ENCODE measurements at regions not wholly inside any gene's neighbourhood (a gene's known extent, or its start where the extent isn't known, plus 50 kb on each side); places are given as distances from the start of the nearest gene placed in this dataset.

DNA sequence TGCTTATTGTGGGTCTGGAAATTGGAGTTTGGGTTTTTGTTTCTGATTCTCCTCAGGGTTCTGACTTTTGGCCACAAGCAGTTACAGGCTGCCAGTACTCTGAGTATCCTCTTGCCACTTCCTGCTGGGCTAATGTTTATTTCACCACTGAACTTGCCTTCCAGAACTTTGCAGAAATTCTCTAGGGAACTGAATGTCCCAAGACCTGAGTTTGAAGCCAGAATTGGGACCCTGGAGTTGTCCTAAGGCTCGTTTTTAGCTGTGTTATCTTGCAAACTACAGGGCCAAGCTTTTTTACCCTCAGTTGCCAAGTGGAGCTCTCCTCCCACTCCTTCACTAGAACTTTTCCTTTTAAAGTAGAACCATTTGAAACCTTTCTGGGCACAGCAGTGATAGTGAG, 89.9 kb downstream of the FAT3 start:
- TF ChIP-seq, protein P1, sequence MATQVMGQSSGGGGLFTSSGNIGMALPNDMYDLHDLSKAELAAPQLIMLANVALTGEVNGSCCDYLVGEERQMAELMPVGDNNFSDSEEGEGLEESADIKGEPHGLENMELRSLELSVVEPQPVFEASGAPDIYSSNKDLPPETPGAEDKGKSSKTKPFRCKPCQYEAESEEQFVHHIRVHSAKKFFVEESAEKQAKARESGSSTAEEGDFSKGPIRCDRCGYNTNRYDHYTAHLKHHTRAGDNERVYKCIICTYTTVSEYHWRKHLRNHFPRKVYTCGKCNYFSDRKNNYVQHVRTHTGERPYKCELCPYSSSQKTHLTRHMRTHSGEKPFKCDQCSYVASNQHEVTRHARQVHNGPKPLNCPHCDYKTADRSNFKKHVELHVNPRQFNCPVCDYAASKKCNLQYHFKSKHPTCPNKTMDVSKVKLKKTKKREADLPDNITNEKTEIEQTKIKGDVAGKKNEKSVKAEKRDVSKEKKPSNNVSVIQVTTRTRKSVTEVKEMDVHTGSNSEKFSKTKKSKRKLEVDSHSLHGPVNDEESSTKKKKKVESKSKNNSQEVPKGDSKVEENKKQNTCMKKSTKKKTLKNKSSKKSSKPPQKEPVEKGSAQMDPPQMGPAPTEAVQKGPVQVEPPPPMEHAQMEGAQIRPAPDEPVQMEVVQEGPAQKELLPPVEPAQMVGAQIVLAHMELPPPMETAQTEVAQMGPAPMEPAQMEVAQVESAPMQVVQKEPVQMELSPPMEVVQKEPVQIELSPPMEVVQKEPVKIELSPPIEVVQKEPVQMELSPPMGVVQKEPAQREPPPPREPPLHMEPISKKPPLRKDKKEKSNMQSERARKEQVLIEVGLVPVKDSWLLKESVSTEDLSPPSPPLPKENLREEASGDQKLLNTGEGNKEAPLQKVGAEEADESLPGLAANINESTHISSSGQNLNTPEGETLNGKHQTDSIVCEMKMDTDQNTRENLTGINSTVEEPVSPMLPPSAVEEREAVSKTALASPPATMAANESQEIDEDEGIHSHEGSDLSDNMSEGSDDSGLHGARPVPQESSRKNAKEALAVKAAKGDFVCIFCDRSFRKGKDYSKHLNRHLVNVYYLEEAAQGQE (IDR thresholded peaks at IDR 0.05; ENCODE audit: insufficient read depth in 1 of 2, low read depth in 2 of 2, low read length in 1 of 2): no peak
- TF ChIP-seq CTCF (IDR thresholded peaks at IDR 0.05) (no peak), POLR2AphosphoS5 (IDR thresholded peaks at IDR 0.05; ENCODE audit: low read depth, low read length) (no peak), SIN3A (IDR thresholded peaks at IDR 0.05; ENCODE audit: borderline replicate concordance, insufficient read depth, low read depth, low read length) (no peak), TCF7L2 (IDR thresholded peaks at IDR 0.05; ENCODE audit: low read depth, low read length) (no peak)

Measured in Panc1 (cell line).